ENCODE measurements at regions not wholly inside any gene's neighbourhood (a gene's known extent, or its start where the extent isn't known, plus 50 kb on each side); places are given as distances from the start of the nearest gene placed in this dataset.

DNA sequence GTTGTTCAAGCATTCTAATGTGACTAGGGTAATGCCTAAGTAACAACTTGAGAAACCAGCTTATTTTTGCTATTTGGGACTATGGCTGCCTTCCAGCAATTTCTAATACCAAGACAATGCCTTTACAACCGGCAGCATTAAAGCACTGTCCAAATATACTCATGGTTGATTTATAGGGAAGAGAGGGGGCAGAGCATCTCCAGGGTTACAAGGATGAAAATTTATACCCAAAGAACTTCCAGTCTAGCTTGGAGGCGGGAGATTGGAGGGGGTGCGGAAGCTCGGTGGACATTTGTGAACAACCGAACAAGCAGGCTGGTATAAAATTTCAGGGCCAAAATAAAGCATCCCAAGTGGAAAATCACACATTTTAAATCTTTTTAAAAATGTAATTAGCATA is 79.4 kb upstream of the FOXN2 start:
- TF ChIP-seq CTCF (conservative IDR thresholded peaks at IDR 0.05; ENCODE audit: low read depth, low read length): no peak
- TF ChIP-seq EZH2phosphoT487 (IDR thresholded peaks at IDR 0.05; ENCODE audit: borderline replicate concordance, low read length): no peak
- TF ChIP-seq EZH2 (IDR thresholded peaks at IDR 0.05; ENCODE audit: low read length, unreplicated experiment): no peak

Measured in PC-3 (cell line).